Inflammatory macrophage (primary cell): ENCODE measurements at regions not wholly inside any gene's neighbourhood (a gene's known extent, or its start where the extent isn't known, plus 50 kb on each side); places are given as distances from the start of the nearest gene placed in this dataset.
"Not testable (repeated sequence)": the region's sequence is repeated elsewhere in the genome, so short reads cannot be mapped to it uniquely, and the experiment has no call there.

Experiments
- DNase-seq, 2 donors: peaks; one replicate each; pipeline ENCODE4 v3.0.0-alpha.2; 2020 to 2022

GRCh38 chr17:63019138-63019873 is 53.3 kb downstream of the TANC2 start:
- DNase-seq = no peak

DNA sequence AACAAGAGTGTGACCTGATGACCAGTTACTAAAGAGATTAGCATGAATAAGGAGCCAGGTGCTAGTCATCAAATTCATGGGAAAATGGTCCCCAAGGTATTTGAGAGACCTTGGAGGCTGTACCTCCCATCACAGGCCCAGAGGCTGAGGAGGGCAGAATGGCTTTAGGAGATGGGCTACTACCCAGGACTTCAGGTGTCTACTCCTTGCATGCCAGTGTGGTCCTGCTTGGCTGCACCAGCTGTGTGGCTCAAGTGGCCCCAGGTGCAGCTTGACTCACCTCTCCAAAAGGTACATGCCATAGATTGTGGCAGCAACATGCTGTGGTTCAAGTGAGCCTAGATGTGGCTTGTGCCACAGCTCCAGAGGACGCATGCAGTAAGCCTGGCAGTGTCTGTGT is 56.5 kb downstream of the TANC2 start:
- DNase-seq = no peak

DNA sequence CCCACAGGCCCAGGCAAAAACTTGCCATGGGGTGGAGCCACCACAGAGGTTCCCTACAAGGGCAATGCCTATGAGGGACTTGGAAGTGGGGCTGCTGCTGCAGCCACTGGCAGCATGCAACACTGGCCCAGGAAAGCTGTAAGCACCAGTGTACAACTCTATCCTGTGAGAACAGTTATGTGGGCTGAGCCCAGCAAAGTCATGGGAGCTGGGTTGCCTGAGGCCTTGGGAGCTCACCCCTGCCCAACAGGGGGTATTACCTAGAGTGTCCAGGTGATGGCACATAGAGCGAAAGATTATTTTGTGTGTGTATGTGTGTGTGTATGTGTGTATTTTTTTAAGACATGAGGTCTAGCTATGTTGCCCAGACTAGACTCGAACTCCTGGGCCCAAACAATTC is 57.0 kb downstream of the TANC2 start:
- no peak for DNase-seq

- DNase-seq = no peak
Measured at GRCh38 chr17:63024201-63024600, 58.2 kb downstream of the TANC2 start.

DNA sequence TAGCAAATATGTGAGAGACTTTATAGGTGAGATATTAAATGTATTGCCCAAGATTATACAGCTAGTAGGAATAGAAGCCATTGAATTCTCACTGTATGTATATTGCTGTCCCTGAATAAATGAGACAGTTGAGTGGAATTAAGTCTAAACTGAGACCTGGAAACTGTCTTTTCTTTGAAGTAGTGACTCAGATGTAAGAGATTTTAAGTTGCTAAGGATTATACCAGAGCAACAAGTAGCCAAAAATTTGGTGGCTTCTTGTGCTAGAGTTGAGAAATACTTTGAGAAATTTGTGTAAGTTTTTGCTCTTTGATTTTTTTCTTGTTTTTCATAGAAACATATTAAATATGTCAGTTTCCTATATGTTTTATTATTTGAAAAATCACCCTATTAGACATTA is 58.7 kb downstream of the TANC2 start:
- no peak for DNase-seq

DNA sequence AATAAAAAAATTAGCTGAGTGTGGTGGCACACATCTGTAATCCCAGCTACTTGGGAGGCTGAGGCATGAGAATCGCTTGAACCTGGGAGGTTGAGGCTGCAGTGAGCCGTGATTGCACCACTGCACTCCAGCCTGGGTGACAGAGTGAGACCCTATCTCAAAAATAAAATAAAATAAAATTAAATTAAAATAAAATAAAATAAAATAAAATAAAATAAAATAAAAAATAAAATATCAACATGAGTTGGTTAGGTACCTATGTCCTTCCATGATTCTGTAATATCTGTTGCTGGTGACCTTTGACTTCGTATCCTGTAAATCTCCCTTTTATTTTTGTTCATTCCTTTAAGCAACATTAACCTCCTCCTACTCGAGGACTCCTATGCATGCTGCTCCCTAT is 59.6 kb downstream of the TANC2 start:
- not testable (repeated sequence) for DNase-seq

DNA sequence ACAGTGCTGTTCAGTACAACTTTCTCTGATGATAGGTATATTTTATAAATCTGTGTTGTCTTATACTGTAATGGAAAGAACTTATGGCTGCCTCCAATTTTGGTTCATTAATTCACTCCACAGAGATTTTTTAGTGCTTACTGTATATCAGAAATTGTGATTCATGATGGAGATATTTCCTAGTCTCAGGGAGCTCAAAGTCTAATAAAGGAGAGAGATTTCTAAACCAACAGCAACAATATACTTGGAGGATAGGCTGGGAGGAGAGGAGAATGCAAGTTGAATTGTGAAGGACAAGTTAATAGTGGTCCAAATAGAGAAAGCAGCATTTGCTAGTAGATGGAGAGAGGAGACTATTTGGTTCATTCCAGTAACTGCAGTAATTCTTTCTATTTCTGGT is 63.5 kb downstream of the TANC2 start:
- no peak for DNase-seq

DNA sequence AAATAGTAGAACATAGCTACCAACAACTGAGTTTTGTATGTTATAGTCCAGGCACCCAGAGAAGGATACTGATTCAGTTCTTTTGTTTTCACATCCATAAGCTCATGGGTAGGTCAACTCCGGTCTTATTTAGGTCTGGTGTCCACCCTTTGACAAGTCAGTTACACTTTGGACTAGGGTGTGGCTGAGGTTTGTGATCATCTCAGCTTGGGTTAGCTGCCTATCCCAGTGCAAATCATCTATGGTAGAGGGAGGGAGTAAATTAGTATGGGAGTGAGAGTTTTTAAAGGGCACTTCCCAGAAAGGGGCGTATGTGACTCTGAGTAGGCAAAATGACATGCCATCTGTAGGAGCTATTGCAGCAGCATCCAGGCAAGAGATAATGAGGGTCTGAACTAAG is 66.1 kb downstream of the TANC2 start:
- no peak for DNase-seq

DNA sequence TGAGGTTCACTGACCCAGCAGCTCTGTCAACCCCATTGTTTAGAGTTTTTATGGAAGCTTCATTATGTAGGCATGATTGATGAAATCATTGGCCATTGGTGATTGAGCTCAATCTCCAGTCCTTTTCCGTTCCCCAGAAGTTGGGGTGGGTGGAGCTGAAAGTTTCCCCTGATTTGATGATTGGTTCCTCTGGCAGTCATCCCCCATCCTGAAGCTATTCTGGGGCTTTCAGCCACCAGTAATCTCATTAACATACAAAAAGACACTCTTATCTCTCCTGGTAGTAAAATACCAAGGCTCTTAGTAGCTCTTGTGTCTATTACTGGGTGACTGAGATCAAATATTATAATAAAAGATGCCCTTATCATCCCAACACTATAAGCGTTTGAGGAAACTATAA is 67.1 kb downstream of the TANC2 start:
- DNase-seq = no peak

GRCh38 chr17:63035271-63035670 is 69.2 kb downstream of the TANC2 start:
- DNase-seq = no peak

DNA sequence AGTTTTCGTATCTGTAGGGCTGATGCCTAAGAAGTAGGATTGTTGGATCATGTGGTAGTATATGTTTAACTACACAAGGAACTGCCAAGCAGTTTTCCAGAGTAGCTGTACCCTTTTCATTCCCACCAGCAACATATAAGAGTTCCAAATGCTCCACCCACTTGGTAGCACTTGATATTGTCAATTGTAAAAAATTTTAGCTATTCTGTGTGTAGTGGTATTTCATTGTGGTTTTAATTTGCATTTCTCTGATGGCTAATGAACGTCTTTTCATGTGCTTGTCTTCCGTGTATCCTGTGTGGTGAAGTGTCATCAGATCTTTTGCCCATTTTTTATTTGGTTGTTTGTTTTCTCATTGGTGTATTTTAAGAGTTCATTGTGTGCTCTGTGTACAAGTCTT is 69.7 kb downstream of the TANC2 start:
- DNase-seq = no peak

DNA sequence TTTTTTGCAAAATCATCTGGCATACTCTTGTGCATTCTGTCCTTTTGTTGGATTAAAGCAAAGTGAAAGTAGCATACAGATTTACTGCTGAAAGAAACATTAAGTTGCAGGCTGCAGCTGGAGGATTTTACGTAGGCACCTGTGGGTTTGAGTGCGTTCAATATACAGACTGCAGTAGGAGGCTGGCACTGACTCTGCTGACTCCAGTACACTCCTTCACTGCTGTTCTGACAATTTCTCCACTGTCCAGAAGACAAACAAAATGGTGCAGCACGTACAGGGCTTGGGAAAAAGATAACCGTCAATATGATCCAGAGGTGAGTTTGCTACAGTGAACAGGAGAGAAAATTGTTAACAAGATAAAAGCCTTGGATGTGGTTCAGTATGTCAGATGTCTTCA is 73.3 kb downstream of the TANC2 start:
- DNase-seq = no peak

DNA sequence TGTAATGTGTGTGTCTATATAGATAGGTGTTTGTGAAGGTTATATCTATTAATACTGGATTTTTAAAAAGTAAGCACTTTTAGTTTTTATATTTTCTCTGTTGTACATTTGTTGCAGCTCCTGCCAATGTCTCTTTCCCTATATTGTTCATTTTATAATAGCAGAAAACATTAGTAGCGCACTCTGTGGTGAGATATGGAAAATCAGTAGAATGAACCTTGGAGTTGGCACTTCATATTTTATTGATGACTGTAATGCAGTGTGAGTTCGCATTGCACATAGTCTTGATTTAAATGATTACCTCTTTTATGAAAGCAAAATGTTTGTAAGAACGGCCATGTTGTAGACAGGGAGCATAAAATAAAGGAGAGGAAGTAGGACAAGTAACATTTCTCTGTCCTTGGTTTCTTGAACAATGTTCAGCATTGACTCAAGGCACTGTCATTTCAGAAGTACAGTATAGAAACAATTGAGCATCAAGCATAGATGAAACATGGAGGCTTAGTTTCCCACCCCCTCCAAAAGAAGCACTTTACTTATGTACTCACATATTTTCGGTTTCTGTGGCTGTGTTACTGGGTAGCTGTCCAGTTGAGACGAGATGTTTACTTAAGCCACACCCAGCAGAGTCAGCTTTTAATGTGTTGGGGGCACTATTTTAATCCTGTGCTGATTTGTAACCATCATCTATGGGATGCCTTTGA is 74.0 kb downstream of the TANC2 start:
- DNase-seq = no peak

DNA sequence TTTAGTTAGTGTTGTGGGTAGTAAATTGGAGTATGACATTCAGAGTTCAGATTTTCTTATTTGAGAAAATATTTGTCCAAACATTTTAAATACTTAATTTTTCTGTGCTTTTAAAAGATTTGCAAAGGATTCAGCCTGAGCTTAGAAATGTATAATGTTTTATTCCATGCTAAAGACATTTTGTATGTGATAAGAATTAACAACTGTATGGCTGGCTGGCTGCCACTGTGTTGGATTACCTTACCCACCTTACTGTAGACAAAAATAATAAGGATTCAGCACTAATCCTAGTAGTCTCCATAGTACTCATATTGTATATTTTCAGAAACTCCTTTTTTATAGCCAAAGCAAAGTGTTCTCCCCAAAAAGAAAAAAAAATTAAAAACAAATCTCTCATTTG is 74.8 kb downstream of the TANC2 start:
- no peak for DNase-seq

DNA sequence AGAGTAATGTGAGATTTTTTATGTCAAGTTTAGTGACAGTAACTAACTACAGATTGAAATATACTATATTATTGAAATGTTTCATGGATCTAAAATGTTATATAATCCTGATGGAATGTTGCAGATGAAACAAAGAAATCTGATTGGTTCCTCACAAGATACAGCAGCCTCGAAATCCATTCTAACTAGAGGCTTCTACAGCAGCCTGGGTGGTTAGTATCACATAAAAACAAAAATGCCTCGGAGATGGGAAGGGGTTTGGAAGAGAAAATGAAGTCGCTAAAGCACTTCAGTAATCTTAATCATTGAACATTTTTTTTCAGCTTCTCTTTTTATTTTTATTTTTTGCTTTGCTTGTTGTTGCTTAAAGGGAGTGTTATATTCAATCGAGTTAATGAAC is 75.2 kb downstream of the TANC2 start:
- DNase-seq = no peak

GRCh38 chr17:63041722-63042121 is 75.7 kb downstream of the TANC2 start:
- no peak for DNase-seq

- no peak for DNase-seq
Measured at GRCh38 chr17:63042256-63042812, 76.3 kb downstream of the TANC2 start.

GRCh38 chr17:63057560-63057959 is 91.5 kb downstream of the TANC2 start:
- DNase-seq = not testable (repeated sequence)

DNA sequence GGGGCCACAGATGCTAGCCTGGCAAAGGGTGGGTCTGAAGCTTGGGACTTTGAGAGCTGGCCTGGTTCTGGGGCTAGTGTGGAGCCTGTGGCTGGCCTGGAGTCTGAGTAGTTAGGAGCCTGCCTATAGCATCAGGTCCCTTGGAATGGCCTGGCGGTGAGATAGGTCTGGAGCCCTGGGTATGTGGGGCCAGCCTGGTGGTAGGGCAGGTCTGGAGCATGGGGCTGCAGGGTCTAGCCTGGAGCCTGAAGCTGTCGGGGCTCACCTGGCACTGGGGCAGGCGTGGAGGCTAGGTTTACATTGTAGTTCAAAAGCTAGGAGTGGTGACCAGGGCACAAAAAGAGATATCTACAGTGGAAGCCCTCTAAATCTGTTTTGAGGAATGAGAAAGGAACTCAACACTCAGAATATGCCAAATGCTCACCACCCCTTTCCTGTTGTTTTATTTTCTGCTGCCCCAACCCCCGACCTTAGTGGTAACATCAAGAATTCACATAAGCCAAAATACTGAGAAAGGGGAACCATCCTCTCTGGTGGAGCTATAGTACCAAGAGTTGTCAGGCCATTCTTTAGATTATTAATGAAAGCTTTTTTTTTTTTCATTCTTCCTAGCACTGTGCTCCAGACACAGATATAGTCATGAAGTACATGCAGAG is 100.3 kb downstream of the TANC2 start:
- peak in 1 of 2 donors; percentile 41 for DNase-seq

GRCh38 chr17:63069245-63069644 is 103.2 kb downstream of the TANC2 start:
- DNase-seq = no peak

GRCh38 chr17:63070031-63070430 is 104.0 kb downstream of the TANC2 start:
- peak in 1 of 2 donors; percentile 17 for DNase-seq

GRCh38 chr17:63071797-63072196 is 105.8 kb downstream of the TANC2 start:
- no peak for DNase-seq

GRCh38 chr17:63075969-63076368 is 109.9 kb downstream of the TANC2 start:
- peak; percentile 49 to 57 for DNase-seq

DNA sequence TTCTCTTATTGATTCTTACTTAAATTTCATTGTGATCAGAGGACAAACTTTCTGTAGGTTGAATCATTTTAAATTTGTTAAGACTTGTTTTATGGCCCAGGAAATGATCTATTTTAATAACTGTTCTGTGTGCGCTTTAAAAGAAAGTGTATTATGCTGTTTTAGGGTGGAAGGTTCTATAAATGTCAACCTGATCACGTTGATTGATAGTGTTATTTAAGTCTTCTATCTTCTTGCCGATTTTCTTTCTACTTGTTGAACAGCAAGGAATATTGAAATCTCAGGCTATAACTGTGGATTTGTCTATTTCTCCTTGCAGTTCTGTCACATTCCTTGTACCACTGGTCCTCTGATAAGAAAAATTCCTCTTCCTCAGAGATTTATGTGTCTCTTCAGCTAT is 112.7 kb downstream of the TANC2 start:
- DNase-seq = no peak
